Nephron progenitor cell (in vitro differentiated cells): ENCODE measurements at regions not wholly inside any gene's neighbourhood (a gene's known extent, or its start where the extent isn't known, plus 50 kb on each side); places are given as distances from the start of the nearest gene placed in this dataset.

Experiments used
- DNase-seq: peaks from one replicate; pipeline ENCODE4 v3.0.0; 2021
- H3K27ac Mint-ChIP-seq: 2 replicates; pipeline ENCODE4 v1.8.0; 2021; ENCODE audit warnings: mild to moderate bottlenecking, moderate library complexity, mixed read lengths
- H3K27me3 Mint-ChIP-seq: 2 replicates; pipeline ENCODE4 v1.8.0; 2021; ENCODE audit warnings: mild to moderate bottlenecking, low read depth, mixed read lengths; ENCODE audit not compliant: poor library complexity
- H3K36me3 Mint-ChIP-seq: 2 replicates; pipeline ENCODE4 v1.8.0; 2021; ENCODE audit warnings: low read depth, mixed read lengths
- H3K4me1 Mint-ChIP-seq: 2 replicates; pipeline ENCODE4 v1.8.0; 2021; ENCODE audit warnings: mixed read lengths
- H3K4me3 Mint-ChIP-seq: 2 replicates; pipeline ENCODE4 v1.8.0; 2021; ENCODE audit warnings: mild to moderate bottlenecking, moderate library complexity, mixed read lengths
- H3K9me3 Mint-ChIP-seq: 2 replicates; pipeline ENCODE4 v1.8.0; 2021; ENCODE audit warnings: mild to moderate bottlenecking, moderate library complexity, mixed read lengths
- CTCF ChIP-seq: fragments of 200-600 bp; sonication (generic); IDR thresholded peaks from 2 replicates; pipeline ENCODE4 v1.5.0; 2021; ENCODE audit warnings: antibody characterized with exemption

GRCh38 chr18:2348003-2348402 lies 223.3 kb downstream of the METTL4 start:
- no peak for DNase-seq
- no peaks in the 10 kb centered on the region for H3K36me3 Mint-ChIP-seq
- peaks cover 11% of the 10 kb centered on the region for H3K9me3 Mint-ChIP-seq
- H3K4me3 Mint-ChIP-seq: no peak overlapping the region
- H3K27ac Mint-ChIP-seq: no peak overlapping the region
- peaks cover 11% of the 10 kb centered on the region for H3K4me1 Mint-ChIP-seq
- no peak for TF ChIP-seq CTCF
- peaks cover 2% of the 10 kb centered on the region for H3K27me3 Mint-ChIP-seq

- peaks cover 7% of the 10 kb centered on the region for H3K9me3 Mint-ChIP-seq
- H3K4me1 Mint-ChIP-seq: peaks cover 11% of the 10 kb centered on the region
- no peak for TF ChIP-seq CTCF
- no peak overlapping the region for H3K4me3 Mint-ChIP-seq
- no peaks in the 10 kb centered on the region for H3K36me3 Mint-ChIP-seq
- H3K27ac Mint-ChIP-seq: peak overlapping the region; percentile 88
- peaks cover 2% of the 10 kb centered on the region for H3K27me3 Mint-ChIP-seq
- DNase-seq: no peak
These were observed 220.0 kb downstream of the METTL4 start for GRCh38 chr18:2351126-2351850.

- DNase-seq: no peak
- H3K36me3 Mint-ChIP-seq: no peaks in the 10 kb centered on the region
- no peak overlapping the region for H3K4me3 Mint-ChIP-seq
- no peak overlapping the region for H3K27ac Mint-ChIP-seq
- H3K27me3 Mint-ChIP-seq: peaks cover 2% of the 10 kb centered on the region
- H3K4me1 Mint-ChIP-seq: peaks cover 11% of the 10 kb centered on the region
- no peak for TF ChIP-seq CTCF
- peaks cover 7% of the 10 kb centered on the region for H3K9me3 Mint-ChIP-seq
These were observed 217.0 kb downstream of the METTL4 start for GRCh38 chr18:2354292-2354691.

GRCh38 chr18:2356906-2357305 lies 214.4 kb downstream of the METTL4 start:
- TF ChIP-seq CTCF: no peak
- no peaks in the 10 kb centered on the region for H3K9me3 Mint-ChIP-seq
- no peaks in the 10 kb centered on the region for H3K36me3 Mint-ChIP-seq
- no peak overlapping the region for H3K27ac Mint-ChIP-seq
- no peak overlapping the region for H3K4me3 Mint-ChIP-seq
- no peaks in the 10 kb centered on the region for H3K4me1 Mint-ChIP-seq
- H3K27me3 Mint-ChIP-seq: peaks cover 3% of the 10 kb centered on the region
- no peak for DNase-seq

DNA sequence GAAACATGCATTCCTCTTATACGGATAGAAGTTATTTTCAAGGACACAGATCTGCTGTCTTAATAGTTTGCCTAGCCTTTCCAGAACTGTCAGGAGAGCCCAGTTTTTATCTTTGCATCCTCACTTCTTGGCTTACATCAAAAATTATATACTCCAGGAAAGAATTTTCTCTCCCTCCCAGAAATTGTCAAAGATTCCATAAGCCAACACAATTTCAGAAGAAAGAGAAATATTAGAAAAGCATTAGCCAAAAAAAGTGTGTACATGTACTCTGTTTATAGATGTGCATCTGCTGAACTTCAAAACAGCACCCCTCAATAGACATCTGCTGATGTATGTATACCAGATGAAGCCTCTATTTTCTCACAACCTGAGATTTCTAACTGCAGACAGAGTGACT lies 210.4 kb downstream of the METTL4 start:
- Mint-ChIP-seq H3K4me1 (no peaks in the 10 kb centered on the region), H3K27me3 (peaks cover 3% of the 10 kb centered on the region), H3K4me3 (no peak overlapping the region), H3K36me3 (no peaks in the 10 kb centered on the region), H3K9me3 (no peaks in the 10 kb centered on the region), H3K27ac (no peak overlapping the region)
- DNase-seq: no peak
- no peak for TF ChIP-seq CTCF

- peaks cover 7% of the 10 kb centered on the region for H3K36me3 Mint-ChIP-seq
- H3K27me3 Mint-ChIP-seq: no peaks in the 10 kb centered on the region
- no peaks in the 10 kb centered on the region for H3K4me1 Mint-ChIP-seq
- H3K4me3 Mint-ChIP-seq: no peak overlapping the region
- TF ChIP-seq CTCF: no peak
- H3K27ac Mint-ChIP-seq: no peak overlapping the region
- peaks cover 23% of the 10 kb centered on the region for H3K9me3 Mint-ChIP-seq
- DNase-seq: no peak
These were observed 203.2 kb downstream of the METTL4 start for GRCh38 chr18:2368102-2368501.
